ENCODE measurements at regions not wholly inside any gene's neighbourhood (a gene's known extent, or its start where the extent isn't known, plus 50 kb on each side); places are given as distances from the start of the nearest gene placed in this dataset.

DNA sequence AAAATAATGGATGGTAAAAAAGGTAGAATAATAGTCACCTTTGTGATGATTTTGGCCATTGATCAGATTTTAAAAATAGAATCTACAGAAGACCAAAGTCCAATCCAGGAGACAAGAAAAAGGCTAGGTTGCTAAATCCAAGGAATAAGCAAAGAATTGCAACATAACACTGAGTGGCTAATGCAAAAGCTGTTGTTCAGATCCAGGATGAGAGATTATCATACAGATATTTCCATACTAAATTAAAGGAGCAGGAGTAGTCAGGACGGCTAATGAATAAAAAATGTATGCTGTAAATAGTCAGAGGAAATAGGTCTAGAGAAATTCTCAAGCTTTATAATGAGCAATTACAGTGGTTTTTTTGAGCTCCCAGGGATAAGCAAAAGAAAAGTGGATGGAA lies 745.9 kb upstream of the ACVR2A start:
- DNase-seq: no peak

DNA sequence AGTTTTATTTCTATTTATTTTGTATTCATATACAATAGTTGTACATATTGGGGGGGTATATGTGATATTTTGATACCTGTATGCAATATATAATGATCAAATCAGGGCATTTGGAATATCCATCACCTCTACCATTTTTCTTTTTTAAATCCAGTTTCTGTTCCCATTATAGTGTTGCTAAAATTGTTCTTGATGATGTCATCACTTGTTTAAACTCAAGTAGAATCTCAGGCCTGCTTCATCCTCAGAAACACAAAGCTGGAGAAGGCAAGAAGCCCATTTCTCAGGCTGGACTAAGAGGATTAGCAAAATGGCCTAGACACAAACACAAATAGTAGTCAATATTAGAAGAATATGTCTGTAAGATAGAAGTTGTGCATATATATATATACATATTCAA lies 747.1 kb upstream of the ACVR2A start:
- no peak for DNase-seq

DNA sequence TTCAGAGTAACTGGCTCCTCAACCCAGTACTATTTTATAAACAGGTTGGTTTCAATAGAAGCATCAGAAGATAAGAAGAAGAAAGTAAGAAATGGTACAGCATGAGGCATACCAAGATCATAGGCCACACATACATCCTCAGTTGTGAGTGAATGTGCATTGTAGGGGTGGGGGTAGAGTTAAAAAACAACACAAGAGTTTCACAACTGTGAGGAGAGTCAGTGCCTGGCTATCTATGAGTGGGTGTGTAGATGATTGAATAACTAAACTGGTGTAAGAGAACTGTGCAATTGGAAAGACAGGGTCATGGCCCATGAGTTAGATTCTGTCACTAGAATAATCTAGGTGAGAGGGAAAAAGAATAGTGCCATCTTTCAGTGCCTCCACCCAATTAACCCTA lies 748.2 kb upstream of the ACVR2A start:
- no peak for DNase-seq

DNA sequence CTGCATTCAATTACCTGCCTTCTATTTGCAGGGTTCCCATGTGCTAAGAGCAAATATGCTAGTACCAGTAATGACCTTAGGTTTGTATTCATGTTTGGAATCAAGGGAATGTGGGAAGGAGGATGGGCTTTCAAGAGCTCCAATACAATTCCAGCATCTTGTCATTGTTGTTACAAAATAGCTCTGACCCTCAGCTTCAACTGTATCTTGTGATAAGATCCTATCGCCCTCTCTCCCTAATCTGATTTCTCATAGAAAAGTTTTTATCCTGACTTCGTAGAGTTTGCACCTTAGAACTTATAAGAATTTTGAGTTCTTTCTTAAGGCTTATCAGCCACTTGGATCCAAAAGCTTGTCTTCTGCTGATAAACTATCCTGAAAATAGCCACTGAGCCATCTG lies 749.5 kb upstream of the ACVR2A start:
- DNase-seq: no peak

DNA sequence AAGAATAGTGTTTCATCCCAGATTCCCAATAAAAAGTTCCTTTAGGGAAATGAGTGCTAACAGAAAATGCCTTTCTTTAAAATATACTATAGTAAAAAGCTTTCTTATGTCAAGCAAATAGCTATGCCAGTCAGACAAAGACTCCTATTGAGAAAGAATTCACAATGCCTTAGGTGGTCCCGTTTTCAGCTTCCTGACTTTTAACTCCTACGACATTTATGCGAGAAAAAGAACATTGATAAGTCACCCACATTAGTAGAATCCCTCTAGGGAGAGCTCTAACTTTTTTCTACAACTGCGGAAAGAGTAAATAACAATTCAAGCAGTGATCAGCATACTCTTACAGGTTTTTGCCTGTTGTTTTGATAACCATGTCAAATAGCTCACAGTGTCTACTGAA lies 750.8 kb upstream of the ACVR2A start:
- DNase-seq: no peak

DNA sequence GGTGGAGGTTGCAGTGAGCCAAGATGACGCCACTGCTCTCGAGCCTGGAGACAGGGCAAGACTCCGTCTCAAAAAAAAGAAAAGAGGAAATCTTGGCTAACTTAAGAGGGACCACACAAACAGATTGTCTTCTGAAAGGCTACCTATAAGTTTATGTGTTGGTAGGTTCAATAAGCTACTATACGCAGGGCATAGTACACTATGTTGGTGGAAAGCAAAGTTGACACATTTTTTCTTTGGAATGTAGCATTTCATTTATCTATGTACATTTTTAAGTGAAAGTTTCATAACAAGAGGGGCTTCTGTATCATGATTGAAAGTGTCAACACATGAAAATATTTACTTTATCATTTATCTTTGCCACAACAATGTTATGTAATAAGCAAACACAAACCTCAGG lies 752.6 kb upstream of the ACVR2A start:
- no peak for DNase-seq

DNA sequence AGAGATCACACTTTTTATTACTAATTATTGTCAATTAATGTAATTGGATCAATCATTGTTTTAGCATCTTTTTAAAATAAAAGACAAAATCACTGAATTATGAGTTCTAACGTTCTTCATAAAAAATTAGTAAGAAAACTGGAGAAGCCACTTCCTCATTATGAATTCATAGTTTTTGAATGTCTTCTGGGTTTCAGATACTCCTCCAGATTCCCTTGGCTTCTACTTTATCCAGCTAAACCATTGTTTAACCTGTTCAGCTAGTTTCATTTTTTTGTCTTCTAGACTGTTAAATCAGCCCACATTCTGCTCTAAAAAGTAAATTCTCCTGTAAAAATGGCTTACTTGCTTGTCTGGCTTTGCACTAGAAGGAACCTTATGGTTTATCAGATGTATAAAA lies 753.4 kb upstream of the ACVR2A start:
- DNase-seq: no peak

DNA sequence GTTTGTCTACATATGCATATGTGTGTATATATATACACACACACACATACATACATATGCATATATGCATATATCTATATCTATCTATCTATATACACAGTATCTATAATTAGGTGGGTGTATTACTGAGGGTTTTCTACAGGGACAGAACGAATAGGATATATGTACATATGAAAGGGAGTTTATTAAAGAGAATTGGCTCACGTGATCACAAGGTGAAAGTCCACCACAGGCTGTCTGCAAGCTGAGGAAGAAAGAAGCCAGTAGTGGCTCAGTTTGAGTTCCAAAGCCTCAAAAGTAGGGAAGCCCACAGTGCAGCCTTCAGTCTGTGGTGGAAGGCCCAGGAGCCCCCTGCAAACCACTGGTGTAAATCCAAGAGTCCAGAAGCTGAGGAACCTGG lies 756.0 kb upstream of the ACVR2A start:
- no peak for DNase-seq

DNA sequence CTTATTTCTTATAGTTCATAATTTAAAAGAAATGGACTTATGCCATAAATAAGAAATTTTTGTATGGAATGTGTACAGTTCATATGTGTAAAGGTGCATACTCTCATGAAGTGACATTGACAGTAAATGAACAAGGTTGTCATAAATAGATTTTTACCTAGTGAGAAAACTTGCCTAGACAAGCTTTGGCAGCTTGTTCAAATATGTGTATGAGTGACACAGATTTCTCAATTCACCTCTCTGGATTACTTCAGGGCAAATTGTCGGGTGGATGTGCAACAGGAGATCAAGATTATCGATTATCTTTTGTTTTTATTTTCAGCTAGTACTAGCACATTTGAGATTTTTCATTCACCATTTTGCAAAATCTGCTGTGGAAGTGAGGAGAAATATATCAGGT lies 758.1 kb upstream of the ACVR2A start:
- no peak for DNase-seq

DNA sequence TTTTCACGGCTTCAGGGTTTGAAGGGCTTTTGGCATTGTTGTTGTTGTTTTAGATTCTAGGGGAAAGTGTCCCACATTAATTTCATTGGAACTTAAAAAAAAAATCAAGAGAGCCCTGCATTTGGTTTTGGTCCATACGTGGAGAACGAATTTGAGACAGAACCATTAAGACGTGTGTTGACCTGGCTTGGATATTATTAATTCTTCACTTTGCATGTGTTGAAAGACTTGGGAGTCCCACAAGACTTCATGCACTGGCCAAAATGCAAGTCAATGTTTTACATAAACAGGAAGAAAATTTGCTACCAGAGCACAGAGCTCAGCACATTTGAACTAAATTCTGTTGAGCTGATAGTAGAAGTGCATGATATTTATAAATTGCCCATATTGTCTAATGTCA lies 761.2 kb upstream of the ACVR2A start:
- DNase-seq: no peak

DNA sequence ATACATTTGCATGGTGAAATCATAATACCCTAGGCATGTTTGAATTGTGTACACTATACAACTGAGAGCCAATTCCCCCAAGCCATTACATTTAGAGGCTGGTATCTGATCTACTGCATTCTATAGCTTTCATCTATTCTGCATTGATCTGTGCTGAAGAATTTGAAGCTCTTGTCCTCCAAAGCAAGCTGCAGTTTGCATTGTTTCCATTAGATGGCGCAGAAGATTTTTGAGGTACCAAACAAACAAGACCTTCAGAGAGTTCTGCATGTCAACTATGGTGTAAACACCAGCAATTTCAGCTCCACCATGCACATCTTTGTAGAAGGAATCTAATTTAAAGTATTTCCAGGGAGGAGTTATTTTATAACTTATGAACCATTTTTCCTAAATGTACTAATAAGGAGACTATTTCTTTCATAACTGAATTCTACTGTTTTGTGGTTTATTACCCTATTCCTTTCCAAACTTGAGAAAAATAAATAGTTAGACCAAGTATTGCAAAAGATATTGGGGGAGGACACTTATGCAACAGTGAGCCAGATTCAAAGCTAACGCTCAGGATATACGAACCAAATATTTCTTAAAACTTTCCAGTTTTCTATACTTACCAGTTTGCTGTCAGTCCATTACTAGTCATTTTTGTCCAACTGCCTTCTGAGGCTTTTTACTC lies 761.8 kb upstream of the ACVR2A start:
- DNase-seq: peak; percentile 52

DNA sequence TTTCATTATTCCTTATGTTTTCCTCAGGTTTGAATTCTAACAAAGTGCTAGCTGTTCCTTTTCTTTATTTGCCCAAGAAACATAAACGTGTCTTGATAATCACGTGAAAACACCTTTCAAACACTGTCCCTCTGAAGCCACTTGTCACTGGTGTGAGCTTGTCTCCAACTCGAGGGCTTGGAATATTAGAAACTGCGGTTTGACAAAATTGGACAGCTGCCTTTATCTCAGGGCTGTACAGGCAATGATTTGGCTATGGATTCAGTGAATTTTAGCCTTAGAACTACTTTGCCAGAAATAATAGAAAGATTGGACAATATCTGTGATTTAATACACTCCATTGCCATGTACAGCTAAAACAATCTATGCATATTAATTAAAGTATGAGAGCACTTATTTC lies 763.0 kb upstream of the ACVR2A start:
- no peak for DNase-seq

DNA sequence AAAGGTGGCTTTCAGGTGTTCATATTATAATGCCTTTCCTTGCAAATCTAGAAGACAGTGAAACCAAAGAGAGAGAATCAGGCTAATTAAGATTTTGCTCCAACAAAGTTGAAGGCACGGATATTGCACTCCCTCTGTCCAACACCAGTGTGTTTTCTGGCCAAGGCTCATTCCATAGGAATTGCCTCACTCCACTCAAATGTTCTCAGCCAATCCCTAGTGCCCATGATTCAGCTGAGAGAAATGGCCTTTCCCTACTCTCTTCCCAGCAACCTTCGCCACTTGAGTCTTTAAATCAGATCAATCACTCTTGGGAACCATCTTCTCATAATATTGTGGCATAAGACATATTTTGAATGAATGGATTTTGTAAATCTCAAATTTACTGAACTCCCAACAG lies 768.2 kb upstream of the ACVR2A start:
- DNase-seq: no peak

DNA sequence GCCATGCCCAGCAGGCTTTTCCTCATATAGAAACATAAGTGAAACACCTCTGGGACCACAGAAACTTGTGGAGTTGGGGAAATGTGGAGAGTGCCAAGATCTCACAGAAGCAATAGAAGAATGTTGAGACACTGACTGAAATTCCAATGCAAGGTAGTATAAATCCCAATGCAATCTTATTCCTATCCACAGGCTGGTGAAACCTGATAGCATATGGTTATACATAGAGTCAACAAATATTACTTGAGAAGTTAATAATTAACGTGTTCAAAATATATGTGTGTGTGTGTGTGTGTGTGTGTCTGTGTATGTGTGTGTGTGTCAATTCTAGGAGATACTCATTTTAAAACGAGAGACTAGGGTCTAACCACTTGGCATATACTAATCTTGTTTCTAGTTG lies 776.8 kb upstream of the ACVR2A start:
- no peak for DNase-seq

DNA sequence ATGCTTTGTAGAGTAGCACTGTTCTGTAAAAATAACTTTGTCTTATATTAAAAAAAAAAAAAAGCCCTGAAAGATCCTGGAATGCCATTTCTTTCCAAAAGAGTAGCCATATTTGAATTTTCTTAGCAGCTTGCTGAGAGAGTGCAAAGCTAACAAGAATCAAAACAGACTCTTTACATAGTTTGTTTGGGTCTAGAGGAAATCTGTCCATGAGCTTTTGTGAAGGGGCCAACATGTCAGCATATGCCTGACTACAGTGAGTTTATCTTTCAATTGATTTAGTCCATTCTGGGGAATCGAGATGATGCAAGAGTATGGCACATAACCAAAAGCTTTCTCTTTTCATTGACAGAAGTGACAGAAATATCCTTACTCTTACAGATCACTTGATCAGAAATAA lies 777.7 kb upstream of the ACVR2A start:
- no peak for DNase-seq

DNA sequence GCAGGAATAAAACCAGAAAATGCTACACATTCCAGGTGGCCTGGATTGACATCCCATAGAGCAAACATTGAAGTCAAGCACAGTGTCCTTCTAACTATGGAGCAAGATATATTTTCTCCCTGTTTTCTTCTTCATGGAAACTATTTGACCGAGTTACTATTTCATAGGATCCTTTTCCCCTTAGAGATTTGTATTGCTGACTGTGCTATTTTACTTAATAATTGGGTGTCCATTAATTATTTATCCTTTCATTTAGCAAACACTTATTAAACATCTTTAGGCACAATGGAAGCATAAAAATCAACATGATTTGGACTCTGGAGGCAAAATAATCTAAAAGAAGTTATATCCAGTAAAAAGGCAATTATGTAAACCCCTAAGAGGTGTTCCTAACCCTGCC lies 782.8 kb upstream of the ACVR2A start:
- no peak for DNase-seq

DNA sequence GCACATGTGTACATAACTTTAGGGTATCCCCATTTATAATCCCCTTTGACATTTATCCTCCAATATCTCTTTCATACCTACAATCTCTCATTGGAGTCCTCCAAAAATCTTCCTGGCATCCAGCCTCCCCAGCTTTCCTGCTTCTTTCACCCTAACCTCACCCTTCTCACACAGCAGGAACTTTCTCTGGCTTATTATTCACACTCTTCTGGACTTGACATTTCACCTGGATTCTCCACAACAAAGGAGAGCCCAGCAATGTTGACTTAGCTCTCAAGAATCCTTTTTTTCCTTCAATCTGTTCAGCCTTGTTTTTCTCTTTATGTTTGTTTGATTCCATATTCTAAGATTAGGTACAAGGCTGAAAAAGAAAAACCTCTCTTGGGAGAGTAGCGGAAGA lies 783.6 kb upstream of the ACVR2A start:
- no peak for DNase-seq

DNA sequence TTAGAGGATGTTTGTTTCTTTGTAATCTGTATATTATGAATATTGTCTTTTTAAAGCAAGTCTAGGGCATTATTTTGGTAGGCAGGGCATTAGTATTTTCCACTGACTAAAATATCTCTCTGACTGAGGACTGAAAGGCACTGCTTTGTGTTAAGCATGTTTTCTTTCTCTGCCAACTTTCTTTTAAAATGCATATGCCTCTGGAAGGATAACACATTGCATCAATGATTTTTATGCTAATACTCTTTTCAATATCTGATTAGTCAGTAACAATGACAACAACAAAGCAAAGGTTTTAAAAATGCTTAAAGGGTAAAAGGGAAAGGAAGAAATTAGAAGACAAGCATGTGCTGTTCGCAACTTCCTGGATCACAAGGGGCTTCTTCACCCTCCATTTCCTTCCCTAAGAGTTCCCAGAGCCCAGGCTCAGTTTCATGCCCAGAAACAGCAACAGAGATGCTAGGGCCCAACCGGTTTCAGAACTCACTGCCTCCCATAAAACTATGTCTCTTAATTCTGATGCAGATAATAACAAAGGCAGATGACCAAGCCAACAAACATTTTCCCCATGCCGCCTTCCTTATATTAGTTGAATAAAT lies 786.8 kb upstream of the ACVR2A start:
- DNase-seq: no peak

DNA sequence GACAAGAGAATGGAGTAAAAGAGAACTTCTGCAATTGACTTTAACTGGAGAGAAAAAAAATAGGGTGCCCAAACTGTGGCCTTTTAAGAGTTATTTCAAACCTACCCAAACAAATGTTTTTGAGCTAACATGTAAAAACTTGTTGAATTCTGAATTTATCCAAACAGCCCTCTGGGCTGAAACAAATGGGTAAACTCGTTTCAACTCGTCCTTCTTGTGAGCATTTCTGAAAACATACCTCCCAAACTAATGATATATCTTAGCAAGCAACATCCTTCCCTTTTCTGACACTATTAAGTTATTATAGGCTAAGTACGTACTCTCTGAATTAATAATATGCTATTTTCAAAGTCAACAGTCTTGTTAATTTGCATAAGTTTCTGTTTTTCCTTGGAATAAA lies 793.0 kb upstream of the ACVR2A start:
- no peak for DNase-seq

DNA sequence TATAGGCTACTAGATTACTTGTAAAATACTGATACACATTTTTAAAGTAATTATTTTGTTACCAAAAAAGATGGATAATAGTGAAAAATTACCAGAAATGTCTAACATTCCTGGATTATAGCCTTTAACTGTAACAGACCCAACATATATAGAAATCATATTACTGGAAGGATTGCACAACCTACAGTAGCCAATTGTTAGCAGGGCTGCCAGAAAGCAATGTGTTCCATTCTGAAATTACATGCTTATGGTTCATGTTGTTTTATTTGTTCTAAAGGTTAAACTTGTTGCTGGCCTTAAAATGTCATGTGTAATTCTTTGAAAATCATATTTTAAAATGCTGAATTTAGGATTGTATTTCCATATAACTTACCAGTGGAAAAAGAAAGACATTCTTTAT lies 793.6 kb upstream of the ACVR2A start:
- no peak for DNase-seq

DNA sequence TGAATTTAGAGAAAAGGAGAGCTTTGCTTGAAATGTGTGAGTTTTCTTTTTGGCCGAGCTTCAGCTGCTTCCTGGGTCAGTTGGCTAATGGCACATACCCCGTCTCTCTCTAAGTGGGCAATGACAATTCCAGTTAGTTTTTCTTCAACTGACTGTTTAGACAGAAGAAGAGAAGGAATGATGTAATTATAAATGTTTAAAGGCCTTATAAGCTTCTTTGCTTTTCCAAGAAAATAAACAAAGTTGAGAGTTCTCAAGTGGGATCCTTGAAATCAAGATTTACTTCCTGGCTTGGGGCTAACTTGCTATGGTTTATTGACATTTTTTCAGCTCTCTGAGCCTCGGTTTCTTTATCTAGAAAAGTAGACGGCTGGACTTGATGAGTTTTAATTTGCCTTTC lies 794.9 kb upstream of the ACVR2A start:
- no peak for DNase-seq

DNA sequence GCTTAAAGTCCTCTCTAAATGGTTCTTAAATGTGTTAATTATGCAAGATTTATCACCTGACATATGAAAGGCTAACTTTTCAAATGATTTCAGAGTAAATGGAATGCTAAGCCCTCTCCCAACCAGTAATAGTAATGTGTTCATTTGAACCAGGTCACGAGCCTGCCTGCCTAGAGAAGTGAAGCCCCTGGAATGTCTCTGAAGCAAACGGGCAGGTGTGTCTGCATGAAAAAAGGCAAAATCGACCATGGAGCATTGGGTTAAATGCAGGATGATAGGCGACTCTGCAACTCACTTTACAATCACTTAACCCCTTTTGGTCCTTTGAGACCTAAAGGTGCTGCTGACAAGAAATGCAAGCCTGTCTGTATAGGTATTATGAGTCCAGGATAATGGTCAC lies 798.4 kb upstream of the ACVR2A start:
- DNase-seq: no peak

DNA sequence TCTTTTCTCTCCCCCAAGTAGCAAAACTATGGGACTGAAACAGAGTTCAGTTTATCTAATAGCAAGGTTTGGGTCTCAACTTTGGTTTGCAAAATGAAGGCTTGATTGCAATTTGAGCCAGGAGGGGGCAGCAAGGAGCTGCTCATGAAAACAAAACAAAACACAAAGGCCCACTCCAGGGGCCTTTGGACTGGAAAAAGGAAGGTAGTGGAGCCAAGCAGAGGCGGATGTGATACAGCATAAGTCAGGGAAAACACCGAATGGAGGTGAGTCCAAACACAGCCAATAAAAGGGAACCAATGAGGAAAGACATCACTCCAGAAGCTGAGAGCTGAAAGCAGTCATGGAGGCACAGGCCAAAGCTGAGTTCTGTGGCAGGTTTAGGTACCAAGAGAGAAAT lies 799.7 kb upstream of the ACVR2A start:
- DNase-seq: no peak

DNA sequence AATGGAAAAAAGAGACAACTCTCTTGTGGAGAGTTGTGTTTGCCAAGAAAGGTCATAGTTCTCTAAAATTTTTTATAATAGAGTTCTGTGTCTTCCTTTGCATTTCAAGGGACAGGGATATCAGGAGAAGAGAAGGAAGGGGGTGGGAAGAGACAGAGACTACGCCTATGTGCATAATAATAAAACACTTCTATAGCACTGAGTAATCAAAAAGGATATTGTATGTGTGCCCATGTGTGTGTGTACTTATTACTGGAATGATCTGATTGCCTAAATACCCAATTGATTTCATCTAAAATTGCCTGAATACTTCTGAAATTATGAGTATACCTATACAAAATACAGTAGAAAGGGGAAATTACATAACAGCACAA lies 803.7 kb upstream of the ACVR2A start:
- DNase-seq: no peak

DNA sequence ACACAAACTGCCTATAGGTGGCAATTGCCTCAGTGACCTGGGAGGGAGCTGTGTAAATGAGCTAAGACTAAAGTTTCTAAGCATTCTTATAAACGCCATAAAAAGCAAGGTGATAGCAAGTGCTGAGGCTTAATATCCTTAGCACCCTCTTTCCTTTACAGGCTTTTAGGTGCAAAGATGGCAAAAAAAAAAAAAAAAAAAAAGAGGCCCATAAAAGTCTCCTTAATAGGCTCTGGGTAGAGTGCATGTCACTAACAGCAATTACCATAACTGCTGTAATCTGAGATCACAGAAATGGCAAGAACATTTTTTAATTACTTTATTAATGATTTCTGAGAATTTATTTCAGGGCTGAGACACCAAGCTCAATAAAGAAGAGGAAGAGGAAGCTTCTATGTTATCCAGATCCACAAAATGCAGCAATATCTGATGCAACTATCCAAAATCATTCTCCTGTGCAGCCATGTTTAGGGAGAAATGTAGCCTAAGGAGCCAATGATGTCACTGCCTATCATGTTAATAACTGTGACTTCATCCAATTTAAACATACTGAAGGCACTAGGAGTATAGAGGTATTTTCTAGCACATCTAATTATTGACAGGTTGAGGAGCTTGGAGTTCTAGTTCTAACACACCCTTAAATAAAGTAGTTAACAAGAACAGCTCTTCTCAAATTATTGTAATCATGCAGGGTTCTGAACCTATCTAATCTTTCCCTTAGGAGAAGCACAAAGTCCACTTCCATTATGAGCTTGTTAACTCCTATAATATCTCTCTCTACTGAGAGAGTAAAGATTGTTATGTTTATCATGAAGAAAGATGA lies 804.3 kb upstream of the ACVR2A start:
- no peak for DNase-seq
